Uterus (tissue), 2 donors: ENCODE measurements at regions not wholly inside any gene's neighbourhood (a gene's known extent, or its start where the extent isn't known, plus 50 kb on each side); places are given as distances from the start of the nearest gene placed in this dataset.

Experiments
- CTCF ChIP-seq, 4 experiments: fragments of 200-600 bp in 2 of 4; fragments of 450-650 bp in 2 of 4; sonication (generic) in 2 of 4; IDR thresholded peaks; one replicate each; pipeline ENCODE4 v1.5.1; 2016 to 2019; ENCODE audit warnings: antibody characterized with exemption in 4 of 4, mild to moderate bottlenecking in 2 of 4, moderate library complexity in 1 of 4
- POLR2A ChIP-seq, 2 donors: fragments of 450-650 bp; IDR thresholded peaks; one replicate each; pipeline ENCODE4 v1.6.1; 2016; ENCODE audit warnings: antibody characterized with exemption in 2 of 2, mild to moderate bottlenecking in 1 of 2, moderate library complexity in 1 of 2

- TF ChIP-seq CTCF (IDR thresholded peaks at IDR 0.05) (no peak), POLR2A (IDR thresholded peaks at IDR 0.05) (no peak)
These were observed 612.1 kb downstream of the TBC1D4 start for GRCh38 chr13:74869846-74870245.
